HCT116 (cell line): ENCODE measurements at regions not wholly inside any gene's neighbourhood (a gene's known extent, or its start where the extent isn't known, plus 50 kb on each side); places are given as distances from the start of the nearest gene placed in this dataset.

Experiments
- ATAC-seq: fragments of 200-7000 bp; cut with Tn5 transposase; 2 replicates; pipeline ENCODE4 v1.9.1; 2020; ENCODE audit warnings: mild to moderate bottlenecking, moderate library complexity
- BruUV-seq: library from RNA; stranded (reverse); fragments of 400-500 nt; replicated peaks from 2 replicates; lab custom pipeline; 2021; lab: Mats Ljungman, UMichigan
- CTCF ChIA-PET: fragments of 300-600 bp; sonication (Branson Sonifier 250); formaldehyde crosslinking; loops from one replicate; lab custom pipeline; 2021; ENCODE audit warnings: antibody characterized with exemption; lab: Charles Lee
- POLR2A ChIA-PET: fragments of 300-600, 350-600 bp; sonication (Branson Sonifier 250); formaldehyde crosslinking; loops from one replicate; lab custom pipeline; 2021; ENCODE audit warnings: antibody characterized with exemption; lab: Charles Lee
- RAD21 ChIA-PET, 2 experiments: fragments of 300-600 bp; sonication (Branson Sonifier 250); formaldehyde crosslinking; loops; one replicate each; lab custom pipeline; 2023; ENCODE audit warnings: low total read pairs in 2 of 2; ENCODE audit not compliant: uncharacterized antibody in 2 of 2, unreplicated experiment in 2 of 2, low non-redundant PET in 1 of 2; lab: Charles Lee
- DNase-seq: peaks from one replicate; pipeline ENCODE4 v3.0.0-alpha.2; 2010; ENCODE audit warnings: low read depth, low spot score
- H2AFZ ChIP-seq: fragments of 200-600 bp; shearing (Covaris generic), sonication (generic); 2 replicates; pipeline ENCODE4 v1.6.1; 2017; ENCODE audit warnings: low read depth, mixed run types, mixed read lengths, antibody characterized with exemption, low read length; ENCODE audit not compliant: poor library complexity, severe bottlenecking
- H3K27ac ChIP-seq: 2 replicates; pipeline ENCODE4 v1.5.1; 2012; ENCODE audit warnings: low read depth, low read length
- H3K27me3 ChIP-seq: fragments of 200-600 bp; sonication (generic); 2 replicates; pipeline ENCODE4 v1.6.1; 2016; ENCODE audit warnings: mixed run types, low read length, mixed read lengths; ENCODE audit not compliant: insufficient read depth
- H3K36me3 ChIP-seq, 2 experiments: fragments of 200-500 bp in 1 of 2; fragments of 200-600 bp in 1 of 2; sonication (Bioruptor generic) in 1 of 2; sonication (generic) in 1 of 2; 2 replicates each; pipeline versions ENCODE4 v1.5.1 to v1.6.1; 2014 to 2016; ENCODE audit warnings: low read length in 2 of 2, inconsistent platforms in 1 of 2, mixed read lengths in 1 of 2, mixed run types in 1 of 2; ENCODE audit not compliant: insufficient read depth in 2 of 2, control insufficient read depth in 1 of 2
- H3K4me1 ChIP-seq, 2 experiments: fragments of 200-600 bp in 1 of 2; sonication (generic) in 1 of 2; 2 replicates each; pipeline versions ENCODE4 v1.5.1 to v1.6.1; 2012 to 2017; ENCODE audit warnings: low read length in 2 of 2, inconsistent platforms in 1 of 2, mild to moderate bottlenecking in 1 of 2, mixed read lengths in 1 of 2, mixed run types in 1 of 2, moderate library complexity in 1 of 2; ENCODE audit not compliant: insufficient read depth in 2 of 2, control insufficient read depth in 1 of 2
- H3K4me2 ChIP-seq: fragments of 200-600 bp; sonication (generic); 2 replicates; pipeline ENCODE4 v1.6.1; 2017; ENCODE audit warnings: mixed run types, low read length, mixed read lengths
- H3K4me3 ChIP-seq, 2 experiments: fragments of 200-600 bp in 1 of 2; sonication (generic) in 1 of 2; replicated peaks in 1 of 2; 2 replicates each; pipeline ENCODE4 v1.5.1; 2011 to 2016; ENCODE audit warnings: low read length in 2 of 2, control low read depth in 1 of 2, low read depth in 1 of 2, mild to moderate bottlenecking in 1 of 2, mixed read lengths in 1 of 2, mixed run types in 1 of 2
- H3K79me2 ChIP-seq: fragments of 200-600 bp; sonication (generic); 2 replicates; pipeline ENCODE4 v1.6.1; 2017; ENCODE audit warnings: mild to moderate bottlenecking, mixed run types, low read length, moderate library complexity, mixed read lengths; ENCODE audit not compliant: insufficient read depth
- H3K9ac ChIP-seq: fragments of 200-600 bp; sonication (generic); 2 replicates; pipeline ENCODE4 v1.6.1; 2016; ENCODE audit warnings: low read length, mixed read lengths
- H3K9me2 ChIP-seq: fragments of 200-600 bp; sonication (generic), shearing (Covaris generic); 2 replicates; pipeline ENCODE4 v1.6.1; 2017; ENCODE audit warnings: mixed run types, mild to moderate bottlenecking, moderate library complexity; ENCODE audit not compliant: insufficient read depth
- H3K9me3 ChIP-seq, 2 experiments: fragments of 200-500 bp in 1 of 2; fragments of 200-600 bp in 1 of 2; sonication (Bioruptor generic) in 1 of 2; sonication (generic) in 1 of 2; 2 replicates each; pipeline ENCODE4 v1.6.1; 2014 to 2017; ENCODE audit warnings: low read length in 2 of 2, mixed read lengths in 2 of 2, inconsistent platforms in 1 of 2, low read depth in 1 of 2, mild to moderate bottlenecking in 1 of 2, mixed run types in 1 of 2, moderate library complexity in 1 of 2; ENCODE audit not compliant: control insufficient read depth in 1 of 2, insufficient read depth in 1 of 2
- H4K20me1 ChIP-seq: fragments of 200-600 bp; sonication (generic), shearing (Covaris generic); 2 replicates; pipeline ENCODE4 v1.6.1; 2017; ENCODE audit warnings: mixed run types, mild to moderate bottlenecking, moderate library complexity; ENCODE audit not compliant: insufficient read depth
- ATF3 ChIP-seq: IDR thresholded peaks from 2 replicates; pipeline ENCODE4 v1.6.1; 2012
- CBX3 ChIP-seq: IDR thresholded peaks from 2 replicates; pipeline ENCODE4 v1.6.1; 2012; ENCODE audit warnings: low read depth
- CEBPB ChIP-seq: IDR thresholded peaks from 2 replicates; pipeline ENCODE4 v1.6.1; 2012; ENCODE audit warnings: low read depth
- EGR1 ChIP-seq: IDR thresholded peaks from 2 replicates; pipeline ENCODE4 v1.6.1; 2012; ENCODE audit warnings: low read depth
- ELF1 ChIP-seq: IDR thresholded peaks from 2 replicates; pipeline ENCODE4 v1.6.1; 2012; ENCODE audit warnings: low read depth, borderline replicate concordance
- EZH2phosphoT487 ChIP-seq: fragments of 200-600 bp; IDR thresholded peaks from 2 replicates; pipeline ENCODE4 v1.6.1; 2018; ENCODE audit warnings: antibody characterized with exemption, borderline replicate concordance
- FOSL1 ChIP-seq: IDR thresholded peaks from 2 replicates; pipeline ENCODE4 v1.6.1; 2012; ENCODE audit warnings: low read depth
- JUND ChIP-seq: IDR thresholded peaks from 2 replicates; pipeline ENCODE4 v1.6.1; 2012
- POLR2AphosphoS5 ChIP-seq: IDR thresholded peaks from 2 replicates; pipeline ENCODE4 v1.6.1; 2011; ENCODE audit warnings: mild to moderate bottlenecking, low read depth, low read length, moderate library complexity
- RAD21 ChIP-seq: IDR thresholded peaks from 2 replicates; pipeline ENCODE4 v1.6.1; 2012; ENCODE audit warnings: low read depth, mild to moderate bottlenecking
- REST ChIP-seq: IDR thresholded peaks from 2 replicates; pipeline ENCODE4 v1.6.1; 2012; ENCODE audit warnings: low read depth
- SIN3A ChIP-seq: IDR thresholded peaks from 2 replicates; pipeline ENCODE4 v1.6.1; 2012; ENCODE audit warnings: low read depth
- SP1 ChIP-seq: IDR thresholded peaks from 2 replicates; pipeline ENCODE4 v1.6.1; 2012; ENCODE audit warnings: low read depth
- SRF ChIP-seq: IDR thresholded peaks from 2 replicates; pipeline ENCODE4 v1.6.1; 2012; ENCODE audit warnings: low read depth
- TCF7L2 ChIP-seq: IDR thresholded peaks from 2 replicates; pipeline ENCODE4 v1.7.0; 2011; ENCODE audit warnings: borderline replicate concordance, inconsistent platforms; ENCODE audit not compliant: insufficient read depth, insufficient read length; ENCODE audit errors: extremely low read depth
- YY1 ChIP-seq: IDR thresholded peaks from 2 replicates; pipeline ENCODE4 v1.6.1; 2011; ENCODE audit warnings: low read length, low read depth, moderate library complexity, mild to moderate bottlenecking; ENCODE audit not compliant: insufficient replicate concordance; ENCODE audit errors: extremely low read depth
- ZBTB33 ChIP-seq: IDR thresholded peaks from 2 replicates; pipeline ENCODE4 v1.6.1; 2011; ENCODE audit warnings: mild to moderate bottlenecking, low read length, moderate library complexity; ENCODE audit not compliant: insufficient replicate concordance; ENCODE audit errors: extremely low read depth
- ZFX ChIP-seq: fragments of 450-650 bp; IDR thresholded peaks from 2 replicates; pipeline ENCODE4 v1.6.1; 2017
- ZNF274 ChIP-seq: fragments of 200-500 bp; sonication (Bioruptor generic); IDR thresholded peaks from 2 replicates; pipeline ENCODE4 v1.6.1; 2014; ENCODE audit warnings: mild to moderate bottlenecking, low read depth, low read length, inconsistent platforms
- intact Hi-C: fragments of 100-400 bp; cut with micrococcal nuclease; formaldehyde crosslinking; loops from 2 replicates; pipeline ENCODE4 v1.10.0; 2022
- TF ChIP-seq, protein P1 (sequence below): IDR thresholded peaks from 2 replicates; pipeline ENCODE4 v1.6.1; 2012

GRCh38 chr5:3715062-3715461 is 119.4 kb downstream of the IRX1 start:
- Histone ChIP-seq H3K4me2 (no peak overlapping the region), H3K36me3 (no peaks in the 10 kb centered on the region), H3K27me3 (no peaks in the 10 kb centered on the region), H2AFZ (no peak overlapping the region), H3K79me2 (no peaks in the 10 kb centered on the region), H3K27ac (no peak overlapping the region), H3K9me2 (no peaks in the 10 kb centered on the region), H3K4me1 (no peaks in the 10 kb centered on the region), H3K4me3 (no peak overlapping the region), H4K20me1 (no peaks in the 10 kb centered on the region), H3K9me3 (peaks cover 8 to 21% of the 10 kb centered on the region in 2 experiments; a peak in 2 of 4 replicates), H3K9ac (no peak overlapping the region)
- intact Hi-C loops = no loop called here
- TF ChIP-seq EGR1 (no peak), CBX3 (no peak), SP1 (no peak), CEBPB (no peak), FOSL1 (no peak), ATF3 (no peak), SIN3A (no peak), REST (no peak), RAD21 (no peak), POLR2AphosphoS5 (no peak), ZBTB33 (no peak), ZFX (no peak), TCF7L2 (no peak), ZNF274 (no peak), EZH2phosphoT487 (no peak), ELF1 (no peak), JUND (no peak), YY1 (no peak), SRF (no peak)
- TF ChIP-seq, protein P1, sequence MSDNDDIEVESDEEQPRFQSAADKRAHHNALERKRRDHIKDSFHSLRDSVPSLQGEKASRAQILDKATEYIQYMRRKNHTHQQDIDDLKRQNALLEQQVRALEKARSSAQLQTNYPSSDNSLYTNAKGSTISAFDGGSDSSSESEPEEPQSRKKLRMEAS = no peak
- ATAC-seq = no peak
- CTCF ChIA-PET = no interaction called here
- POLR2A ChIA-PET = no interaction called here
- DNase-seq = no peak
- RAD21 ChIA-PET = no interaction called here
- no TSS peak for BruUV-seq
